ELR (cell line): ENCODE measurements at regions not wholly inside any gene's neighbourhood (a gene's known extent, or its start where the extent isn't known, plus 50 kb on each side); places are given as distances from the start of the nearest gene placed in this dataset.
A peak's percentile ranks its signal among the peaks of the same experiment; 100 is the strongest.
"Not testable (repeated sequence)": the region's sequence is repeated elsewhere in the genome, so short reads cannot be mapped to it uniquely, and the experiment has no call there.

Source experiments
- DNase-seq: peaks from one replicate; pipeline ENCODE4 v3.0.0-alpha.2; 2015; ENCODE audit warnings: low read depth

- DNase-seq, result no peak
These were observed 252.6 kb upstream of the ANKRD30A start for GRCh38 chr10:36872702-36873393.

DNA sequence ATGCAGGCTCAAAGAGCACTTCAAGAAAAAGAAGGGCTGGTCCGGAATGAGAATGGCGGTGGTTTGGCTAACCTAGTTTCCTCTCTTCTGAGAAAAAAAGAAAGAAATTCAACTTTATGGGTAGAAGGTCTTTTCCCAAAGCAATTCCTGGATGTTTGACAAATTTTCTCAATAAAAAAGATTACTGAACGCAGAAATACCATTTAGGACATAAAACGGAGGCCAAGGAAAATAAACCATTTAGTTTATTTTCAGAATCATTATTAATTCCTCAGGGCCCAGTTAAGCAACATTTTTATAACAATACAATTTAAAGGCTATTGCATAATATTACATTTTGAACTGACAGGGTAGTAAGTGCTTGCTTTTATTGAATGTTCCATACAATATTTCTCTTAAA lies 284.6 kb upstream of the ANKRD30A start:
- DNase-seq, result no peak

DNA sequence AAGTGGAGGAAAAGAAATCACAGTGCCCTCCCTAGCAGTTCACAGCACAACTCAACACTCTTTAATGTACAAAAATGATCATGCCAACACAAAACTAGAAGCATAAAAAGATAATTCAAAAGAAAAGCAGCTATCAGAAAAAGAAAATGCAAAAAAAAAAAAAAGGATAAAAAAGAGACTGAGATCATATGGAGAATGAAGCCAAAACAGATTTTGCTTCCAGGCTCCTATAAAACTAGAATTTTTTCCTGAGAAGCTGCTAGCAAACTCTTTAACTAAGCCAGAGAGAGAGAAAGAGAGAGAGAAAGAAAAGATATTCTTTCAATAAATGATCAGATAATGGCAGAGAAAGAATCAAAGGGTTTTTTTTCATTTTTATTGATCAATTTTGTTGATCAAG lies 288.0 kb upstream of the ANKRD30A start:
- no peak for DNase-seq

GRCh38 chr10:36819781-36820180 lies 305.6 kb upstream of the ANKRD30A start:
- DNase-seq, result no peak

DNA sequence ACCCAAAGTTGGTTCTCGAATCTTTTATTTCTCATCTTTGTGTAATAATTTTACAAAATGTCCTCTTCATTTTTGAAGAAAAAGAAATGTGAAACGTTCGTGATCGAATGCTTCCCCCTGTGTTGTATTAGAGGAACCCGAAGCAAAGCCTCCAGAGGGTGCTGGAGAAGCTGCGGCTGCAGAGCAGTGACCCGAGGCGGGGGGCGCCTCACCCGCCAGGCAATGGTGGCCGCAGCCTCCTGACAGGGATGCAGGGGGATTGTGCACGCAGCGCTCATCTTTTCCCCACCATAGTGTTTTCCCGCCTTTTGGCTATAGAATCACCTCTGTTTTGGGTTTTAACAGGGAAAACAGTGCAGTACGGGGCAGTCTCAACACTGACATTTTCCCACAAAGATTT lies 307.5 kb upstream of the ANKRD30A start:
- DNase-seq, result no peak

DNA sequence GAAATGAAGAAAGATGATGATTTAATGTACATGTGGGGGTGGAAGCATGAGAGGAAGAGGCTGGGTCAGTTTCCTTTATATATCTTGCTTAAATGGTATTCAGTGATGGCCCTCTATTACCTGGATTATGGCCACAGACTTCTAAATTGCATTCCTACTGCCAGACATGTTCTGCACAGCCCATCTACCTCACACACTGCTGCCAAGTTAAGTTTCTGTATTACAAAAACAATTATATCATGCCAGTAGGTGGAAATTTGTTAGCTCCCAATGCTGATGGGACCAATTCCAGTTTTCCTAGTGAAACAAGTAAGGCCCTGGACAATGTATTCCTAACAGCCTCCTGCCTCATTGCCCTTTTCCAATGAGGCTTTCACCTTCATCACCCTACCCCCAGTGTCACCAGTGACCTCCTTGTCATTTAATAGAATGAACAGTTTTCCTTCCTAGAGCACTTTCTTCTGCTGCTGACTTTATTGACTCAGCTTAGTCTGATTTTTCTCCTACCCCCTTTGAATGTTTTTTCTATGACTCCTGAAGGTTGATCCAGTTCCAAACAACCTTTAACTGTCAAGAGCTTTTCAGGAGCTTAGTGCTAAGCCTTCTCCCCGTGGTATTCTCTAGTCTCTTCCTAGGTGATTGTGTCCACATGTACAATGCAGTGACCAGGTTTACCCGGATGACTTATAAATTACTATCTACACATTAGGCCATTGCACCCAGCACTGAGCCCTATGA lies 316.6 kb upstream of the ANKRD30A start:
- no peak for DNase-seq

GRCh38 chr10:36803229-36803628 lies 322.2 kb upstream of the ANKRD30A start:
- DNase-seq, result no peak

DNA sequence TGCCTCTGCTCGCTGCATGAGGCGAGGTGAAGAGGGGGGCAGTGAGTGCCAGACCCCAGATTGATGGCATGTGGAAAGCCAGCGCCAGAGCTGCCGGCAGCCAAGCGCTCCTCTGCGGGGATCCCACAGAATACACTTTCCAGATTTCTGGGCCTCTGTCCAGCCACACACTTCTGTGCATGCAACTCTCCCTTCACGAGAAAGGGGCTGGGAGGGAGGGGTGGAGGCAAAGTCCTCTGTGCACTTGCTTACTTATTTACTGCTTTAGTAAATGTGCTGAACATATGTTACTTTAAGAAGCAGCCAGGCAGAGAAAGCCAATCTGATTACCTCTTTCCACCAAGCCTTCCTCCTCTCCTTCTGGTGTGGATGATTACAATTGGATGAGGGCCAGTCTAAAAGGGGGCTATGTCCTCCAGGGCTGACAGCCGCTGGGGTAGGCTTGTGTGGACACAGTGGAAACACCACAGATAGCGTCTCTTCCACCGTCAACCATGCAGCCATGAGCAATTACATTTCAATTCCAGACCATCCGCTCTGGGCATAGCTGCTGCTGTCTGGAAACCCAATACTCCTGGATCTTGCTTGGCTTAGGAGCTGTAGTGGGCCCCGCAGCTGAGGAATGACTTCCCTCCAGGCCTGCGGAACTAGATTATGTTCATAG lies 322.8 kb upstream of the ANKRD30A start:
- DNase-seq, result no peak

DNA sequence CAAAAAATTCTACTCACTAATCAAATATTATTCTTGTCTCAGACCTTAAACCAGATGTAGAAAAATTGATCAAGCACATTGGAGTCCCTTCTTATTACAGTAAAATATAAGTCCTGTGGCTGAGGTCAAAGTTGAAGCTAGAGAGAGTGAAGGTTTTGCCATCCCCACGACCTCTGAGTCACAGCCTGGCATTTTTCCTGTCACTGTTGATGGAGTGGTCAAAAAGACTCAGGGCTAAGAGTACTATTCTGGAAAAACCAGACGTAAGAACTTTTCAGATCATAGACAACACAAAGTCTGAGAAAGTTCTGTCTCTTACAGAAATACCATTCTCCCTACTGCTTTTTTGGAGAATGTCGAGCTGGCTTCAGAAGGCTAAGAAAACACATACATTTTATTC lies 323.7 kb upstream of the ANKRD30A start:
- no peak for DNase-seq

DNA sequence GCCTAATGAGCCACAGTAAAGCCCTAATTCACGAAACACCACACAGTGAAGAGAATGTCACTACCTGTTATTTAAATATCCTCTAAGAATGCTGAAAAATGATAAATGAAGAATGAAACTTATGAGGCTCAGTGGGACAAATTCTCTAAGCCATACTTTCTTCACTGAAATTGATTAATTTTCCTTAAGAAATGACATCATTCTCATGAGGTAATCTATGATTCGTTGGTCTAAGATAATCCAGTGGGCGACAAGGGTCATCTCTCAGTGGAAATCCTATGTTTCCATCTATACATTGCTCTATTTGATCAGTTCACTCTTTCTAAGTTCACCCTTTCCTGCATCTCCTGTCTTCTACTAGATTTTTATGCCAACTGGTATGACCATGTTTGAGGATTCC lies 330.4 kb upstream of the ANKRD30A start:
- DNase-seq, result no peak

GRCh38 chr10:36789974-36790373 lies 335.4 kb upstream of the ANKRD30A start:
- no peak for DNase-seq

DNA sequence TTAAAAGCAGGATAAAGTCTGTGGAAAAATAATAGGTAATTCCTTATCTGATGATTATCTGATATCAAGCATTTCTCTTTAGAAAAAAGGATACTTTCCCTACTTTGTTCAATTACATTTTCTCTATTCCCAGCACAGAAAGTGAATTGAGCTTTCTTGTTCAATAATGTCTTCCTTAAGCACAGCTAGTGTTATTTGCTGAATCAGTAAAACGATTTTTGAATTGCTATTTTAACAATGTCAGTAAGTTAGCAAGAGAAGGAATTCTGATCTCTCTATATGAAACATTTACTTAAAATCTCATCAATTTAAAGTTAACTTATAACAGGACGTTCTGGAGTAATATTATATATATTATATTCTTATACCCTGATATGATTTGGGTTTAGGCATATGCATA lies 337.2 kb upstream of the ANKRD30A start:
- DNase-seq, result no peak

GRCh38 chr10:36783400-36783799 lies 342.0 kb upstream of the ANKRD30A start:
- no peak for DNase-seq

- no peak for DNase-seq
These were observed 343.8 kb upstream of the ANKRD30A start for GRCh38 chr10:36781570-36781969.

DNA sequence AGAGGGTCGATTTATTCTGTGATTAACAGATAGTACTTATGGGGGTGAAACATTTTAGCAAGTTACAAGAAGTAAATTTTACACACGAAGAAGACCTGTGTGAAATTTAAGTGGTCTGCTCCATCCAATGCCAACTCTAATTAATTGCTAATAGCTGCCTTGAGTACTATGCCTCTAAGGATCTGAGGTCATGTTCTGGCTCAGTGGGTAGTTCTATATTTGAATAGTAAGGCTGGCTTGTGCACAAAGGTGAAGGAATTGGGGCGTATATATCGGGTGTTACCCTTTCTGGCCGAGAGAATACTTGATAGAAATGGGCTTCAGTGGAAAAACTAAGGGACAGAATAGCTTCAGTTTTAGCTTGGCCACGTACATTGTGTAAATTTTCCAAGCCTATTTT lies 345.2 kb upstream of the ANKRD30A start:
- no peak for DNase-seq

DNA sequence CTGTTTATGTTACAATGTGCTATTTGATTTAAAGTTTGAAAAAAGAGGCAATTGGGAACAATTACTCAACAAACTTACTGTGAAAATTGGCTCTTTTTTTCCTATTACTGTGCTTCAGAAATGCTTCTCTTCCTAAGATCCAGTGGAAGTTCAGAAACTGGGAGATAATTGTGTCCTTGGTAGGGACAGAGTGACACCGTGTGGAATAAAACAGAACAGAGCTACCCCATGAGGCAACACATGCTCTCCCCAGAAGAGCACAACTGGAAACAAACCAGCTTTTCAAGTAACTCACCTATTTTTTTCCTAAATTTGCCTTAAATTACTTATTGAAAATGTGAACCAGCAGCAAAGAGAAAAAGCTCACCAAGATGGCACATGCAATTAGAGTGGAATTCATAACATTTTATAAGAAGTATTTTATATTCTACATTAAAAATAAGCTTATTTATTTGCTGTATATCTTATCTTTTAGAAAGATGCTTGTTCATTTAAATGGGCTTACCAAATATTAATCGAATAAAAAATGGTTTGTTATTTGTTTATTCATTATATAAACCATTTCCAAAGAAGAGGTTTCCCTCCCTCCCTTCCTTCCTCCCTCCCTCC lies 346.1 kb upstream of the ANKRD30A start:
- peak; percentile 51 for DNase-seq

GRCh38 chr10:36778651-36779050 lies 346.7 kb upstream of the ANKRD30A start:
- no peak for DNase-seq

GRCh38 chr10:36773652-36774051 lies 351.7 kb upstream of the ANKRD30A start:
- no peak for DNase-seq

- no peak for DNase-seq
These were observed 353.7 kb upstream of the ANKRD30A start for GRCh38 chr10:36771725-36772124.

- DNase-seq, result not testable (repeated sequence)
These were observed 355.7 kb upstream of the ANKRD30A start for GRCh38 chr10:36769741-36770140.

- no peak for DNase-seq
These were observed 358.5 kb upstream of the ANKRD30A start for GRCh38 chr10:36766940-36767339.

- no peak for DNase-seq
These were observed 359.0 kb upstream of the ANKRD30A start for GRCh38 chr10:36766415-36766810.
